ENCODE measurements at regions not wholly inside any gene's neighbourhood (a gene's known extent, or its start where the extent isn't known, plus 50 kb on each side); places are given as distances from the start of the nearest gene placed in this dataset.

DNA sequence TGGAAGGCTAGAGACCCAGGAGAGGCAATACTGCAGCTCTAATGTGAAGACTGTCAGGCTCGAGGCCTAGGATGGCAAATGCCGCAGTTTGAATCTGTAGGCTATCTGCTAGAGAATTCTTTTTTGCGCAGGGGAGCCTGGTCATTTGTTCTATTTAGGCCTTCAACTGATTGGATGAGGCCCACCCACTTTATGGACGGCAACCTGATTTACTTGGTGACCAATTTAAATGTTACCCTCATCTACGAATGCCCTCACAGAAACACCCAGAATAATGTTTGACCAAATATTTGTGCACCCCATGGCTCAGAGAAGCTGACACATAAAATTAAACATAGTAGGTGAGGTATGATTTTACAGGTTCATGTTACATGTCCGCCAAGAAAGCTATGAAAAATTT, 300.7 kb upstream of the GRM7 start:
- no peak overlapping the region for H3K4me2 ChIP-seq (ENCODE audit: low read depth, low read length, poor library complexity, severe bottlenecking)
- no peaks in the 10 kb centered on the region for H3K9me2 ChIP-seq (replicated peaks; ENCODE audit: low read depth, low read length)
- H3F3A ChIP-seq (ENCODE audit: low read depth) = no peaks in the 10 kb centered on the region
- H4K20me1 ChIP-seq (ENCODE audit: insufficient read depth, low read length, poor library complexity, severe bottlenecking) = peaks cover 4% of the 10 kb centered on the region
- no peak overlapping the region for H3K4me3 ChIP-seq (ENCODE audit: low read length, poor library complexity, severe bottlenecking)
- peaks cover 43% of the 10 kb centered on the region for H3K79me2 ChIP-seq (ENCODE audit: insufficient read depth, low read length)
- H3K9ac ChIP-seq (ENCODE audit: low read depth, low read length, poor library complexity, severe bottlenecking) = no peak overlapping the region
- peaks cover 10% of the 10 kb centered on the region; the same call in 1 of the 2 replicates for H3K36me3 ChIP-seq (ENCODE audit: insufficient read depth, low read length)
- H3K4me1 ChIP-seq (ENCODE audit: insufficient read depth, low read length, poor library complexity, severe bottlenecking) = no peaks in the 10 kb centered on the region
- TF ChIP-seq, protein P1, sequence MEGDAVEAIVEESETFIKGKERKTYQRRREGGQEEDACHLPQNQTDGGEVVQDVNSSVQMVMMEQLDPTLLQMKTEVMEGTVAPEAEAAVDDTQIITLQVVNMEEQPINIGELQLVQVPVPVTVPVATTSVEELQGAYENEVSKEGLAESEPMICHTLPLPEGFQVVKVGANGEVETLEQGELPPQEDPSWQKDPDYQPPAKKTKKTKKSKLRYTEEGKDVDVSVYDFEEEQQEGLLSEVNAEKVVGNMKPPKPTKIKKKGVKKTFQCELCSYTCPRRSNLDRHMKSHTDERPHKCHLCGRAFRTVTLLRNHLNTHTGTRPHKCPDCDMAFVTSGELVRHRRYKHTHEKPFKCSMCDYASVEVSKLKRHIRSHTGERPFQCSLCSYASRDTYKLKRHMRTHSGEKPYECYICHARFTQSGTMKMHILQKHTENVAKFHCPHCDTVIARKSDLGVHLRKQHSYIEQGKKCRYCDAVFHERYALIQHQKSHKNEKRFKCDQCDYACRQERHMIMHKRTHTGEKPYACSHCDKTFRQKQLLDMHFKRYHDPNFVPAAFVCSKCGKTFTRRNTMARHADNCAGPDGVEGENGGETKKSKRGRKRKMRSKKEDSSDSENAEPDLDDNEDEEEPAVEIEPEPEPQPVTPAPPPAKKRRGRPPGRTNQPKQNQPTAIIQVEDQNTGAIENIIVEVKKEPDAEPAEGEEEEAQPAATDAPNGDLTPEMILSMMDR (conservative IDR thresholded peaks at IDR 0.05; ENCODE audit: low read length) = no peak
- TF ChIP-seq EZH2phosphoT487 (IDR thresholded peaks at IDR 0.05; ENCODE audit: borderline replicate concordance) = no peak
- H2AFZ ChIP-seq (ENCODE audit: low read length) = no peak overlapping the region
- H3K9me3 ChIP-seq (ENCODE audit: insufficient read depth, low read depth, low read length) = no peaks in the 10 kb centered on the region; the same call in 1 of the 2 replicates
- no peaks in the 10 kb centered on the region for H3K27me3 ChIP-seq (ENCODE audit: insufficient read depth, low read length, poor library complexity, severe bottlenecking)

DNA sequence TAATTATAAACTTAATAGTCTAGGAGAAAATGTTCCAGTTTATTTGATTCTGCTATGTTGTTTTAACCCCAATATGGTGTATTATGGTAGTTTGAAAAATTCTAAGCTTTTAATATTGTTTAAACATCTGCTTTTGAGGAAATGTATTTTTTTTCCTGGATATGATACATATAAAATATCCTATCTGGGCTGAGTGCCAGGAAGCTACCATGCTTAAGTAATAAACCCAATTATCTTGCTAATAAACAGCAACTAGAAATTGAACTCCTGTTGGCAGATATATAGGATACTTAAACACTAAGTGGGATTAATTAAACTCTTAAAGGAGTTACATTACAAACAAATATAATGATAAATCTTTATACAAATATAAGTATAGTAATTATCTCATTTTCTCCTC, 293.7 kb upstream of the GRM7 start:
- Histone ChIP-seq H2AFZ (ENCODE audit: low read length) (no peak overlapping the region), H3F3A (ENCODE audit: low read depth) (no peaks in the 10 kb centered on the region), H3K9me3 (ENCODE audit: insufficient read depth, low read depth, low read length) (no peaks in the 10 kb centered on the region), H3K9ac (ENCODE audit: low read depth, low read length, poor library complexity, severe bottlenecking) (no peak overlapping the region), H3K27me3 (ENCODE audit: insufficient read depth, low read length, poor library complexity, severe bottlenecking) (no peaks in the 10 kb centered on the region), H3K4me1 (ENCODE audit: insufficient read depth, low read length, poor library complexity, severe bottlenecking) (no peaks in the 10 kb centered on the region), H3K4me3 (ENCODE audit: low read length, poor library complexity, severe bottlenecking) (no peak overlapping the region), H3K36me3 (ENCODE audit: insufficient read depth, low read length) (no peaks in the 10 kb centered on the region; the same call in none of the 2 replicates), H3K4me2 (ENCODE audit: low read depth, low read length, poor library complexity, severe bottlenecking) (no peak overlapping the region), H4K20me1 (ENCODE audit: insufficient read depth, low read length, poor library complexity, severe bottlenecking) (no peaks in the 10 kb centered on the region), H3K9me2 (replicated peaks; ENCODE audit: low read depth, low read length) (no peaks in the 10 kb centered on the region), H3K79me2 (ENCODE audit: insufficient read depth, low read length) (peaks cover 13% of the 10 kb centered on the region)
- no peak for TF ChIP-seq EZH2phosphoT487 (IDR thresholded peaks at IDR 0.05; ENCODE audit: borderline replicate concordance)
- TF ChIP-seq, protein P1 (conservative IDR thresholded peaks at IDR 0.05; ENCODE audit: low read length) = no peak

DNA sequence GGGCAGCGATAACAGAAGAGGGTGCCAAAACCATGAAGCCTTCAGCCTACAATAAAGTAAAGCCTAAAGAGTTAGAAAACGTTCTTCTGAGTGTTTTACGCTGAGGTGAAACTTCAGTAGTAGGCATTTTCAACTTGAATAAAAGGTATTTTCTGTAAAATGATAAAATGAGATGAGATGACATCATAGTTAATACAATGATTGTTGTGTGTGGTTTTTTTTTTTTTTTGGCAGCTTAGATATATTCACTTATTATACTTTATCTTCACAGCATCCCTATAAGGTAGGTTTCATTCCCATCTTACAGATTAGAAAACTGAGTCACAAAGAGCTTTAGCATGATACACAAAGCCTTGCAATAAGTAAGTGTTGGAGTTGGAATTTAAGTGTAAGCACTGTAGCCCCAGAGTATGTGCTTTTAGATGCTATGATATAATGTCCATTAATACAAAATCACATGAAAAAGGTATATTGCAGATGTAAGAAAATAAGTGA, 291.9 kb upstream of the GRM7 start:
- H3K4me3 ChIP-seq (ENCODE audit: low read length, poor library complexity, severe bottlenecking) = no peak overlapping the region
- TF ChIP-seq EZH2phosphoT487 (IDR thresholded peaks at IDR 0.05; ENCODE audit: borderline replicate concordance) = no peak
- TF ChIP-seq, protein P1 (conservative IDR thresholded peaks at IDR 0.05; ENCODE audit: low read length) = no peak
- H3K9me2 ChIP-seq (replicated peaks; ENCODE audit: low read depth, low read length) = no peaks in the 10 kb centered on the region
- peaks cover under 1% of the 10 kb centered on the region for H3K36me3 ChIP-seq (ENCODE audit: insufficient read depth, low read length)
- H3K9me3 ChIP-seq (ENCODE audit: insufficient read depth, low read depth, low read length) = no peaks in the 10 kb centered on the region
- H3K4me1 ChIP-seq (ENCODE audit: insufficient read depth, low read length, poor library complexity, severe bottlenecking) = no peaks in the 10 kb centered on the region
- no peak overlapping the region for H3K9ac ChIP-seq (ENCODE audit: low read depth, low read length, poor library complexity, severe bottlenecking)
- no peaks in the 10 kb centered on the region for H3F3A ChIP-seq (ENCODE audit: low read depth)
- H3K79me2 ChIP-seq (ENCODE audit: insufficient read depth, low read length) = peaks cover 11% of the 10 kb centered on the region; the same call in 1 of the 2 replicates
- no peak overlapping the region for H3K4me2 ChIP-seq (ENCODE audit: low read depth, low read length, poor library complexity, severe bottlenecking)
- H3K27me3 ChIP-seq (ENCODE audit: insufficient read depth, low read length, poor library complexity, severe bottlenecking) = no peaks in the 10 kb centered on the region
- H4K20me1 ChIP-seq (ENCODE audit: insufficient read depth, low read length, poor library complexity, severe bottlenecking) = no peaks in the 10 kb centered on the region
- H2AFZ ChIP-seq (ENCODE audit: low read length) = no peak overlapping the region

Data from Loucy (cell line).